K562 (cell line): ENCODE measurements at regions not wholly inside any gene's neighbourhood (a gene's known extent, or its start where the extent isn't known, plus 50 kb on each side); places are given as distances from the start of the nearest gene placed in this dataset.

Source experiments
- ATAC-seq: fragments of 200-7000 bp; cut with Tn5 transposase; 3 replicates; pipeline ENCODE4 v1.9.1; 2020; ENCODE audit warnings: moderate library complexity
- BruUV-seq: library from RNA; stranded (reverse); fragments of 400-500 nt; replicated peaks from 2 replicates; lab custom pipeline; 2021; lab: Mats Ljungman, UMichigan
- CTCF ChIA-PET: fragments of 300-600 bp; formaldehyde crosslinking; extraction: SDS; loops from one replicate; lab custom pipeline; 2021; ENCODE audit warnings: low intra/inter-chr PET ratio; lab: Yijun Ruan, JAX
- POLR2A ChIA-PET: fragments of 300-600, 350-650 bp; sonication (Branson Sonifier 250); formaldehyde crosslinking; extraction: SDS; loops from one replicate; lab custom pipeline; 2021; ENCODE audit warnings: antibody characterized with exemption, inconsistent platforms; lab: Yijun Ruan, JAX
- DNase-seq, 4 experiments: peaks; one replicate each; pipeline versions ENCODE4 v3.0.0 to v3.0.0-alpha.2; 2011 to 2018; ENCODE audit warnings: low spot score in 3 of 4, mixed read lengths in 3 of 4; ENCODE audit errors: extremely low read depth in 1 of 4
- FAIRE-seq: peaks from 2 replicates; lab custom pipeline; 2011; peaks lifted over from hg19 to GRCh38; lab: Jason Lieb, UNC
- H2AFZ ChIP-seq: 2 replicates; pipeline ENCODE4 v1.6.0; 2011; ENCODE audit warnings: low read depth, low read length, control low read depth, inconsistent platforms
- H3K27ac ChIP-seq: fragments of 200-600 bp; 3 replicates; pipeline ENCODE4 v1.8.0; 2011; ENCODE audit warnings: low read depth, mild to moderate bottlenecking, control low read depth, inconsistent platforms, low read length, moderate library complexity, mixed read lengths; ENCODE audit errors: extremely low read depth
- H3K27me3 ChIP-seq, 2 experiments: fragments of 300-600 bp in 1 of 2; 2 replicates in 1 of 2; 3 replicates in 1 of 2; pipeline versions ENCODE4 v1.6.0 to v1.8.0; 2011; ENCODE audit warnings: inconsistent platforms in 2 of 2, low read length in 2 of 2, mild to moderate bottlenecking in 1 of 2, mixed read lengths in 1 of 2, moderate library complexity in 1 of 2; ENCODE audit not compliant: control insufficient read depth in 2 of 2, insufficient read depth in 2 of 2
- H3K36me3 ChIP-seq: fragments of 300-600 bp; 3 replicates; pipeline ENCODE4 v1.8.0; 2011; ENCODE audit warnings: mild to moderate bottlenecking, low read length, inconsistent platforms; ENCODE audit not compliant: control insufficient read depth, insufficient read depth
- H3K4me1 ChIP-seq, 2 experiments: fragments of 200-600 bp in 1 of 2; replicated peaks in 1 of 2; 2 replicates in 1 of 2; 3 replicates in 1 of 2; pipeline versions ENCODE4 v1.5.1 to v1.8.0; 2011; ENCODE audit warnings: inconsistent platforms in 2 of 2, low read length in 2 of 2, mild to moderate bottlenecking in 1 of 2, mixed read lengths in 1 of 2, moderate library complexity in 1 of 2; ENCODE audit not compliant: control insufficient read depth in 2 of 2, insufficient read depth in 2 of 2
- H3K4me2 ChIP-seq: 2 replicates; pipeline ENCODE4 v1.6.1; 2011; ENCODE audit warnings: low read length, control low read depth, inconsistent platforms, mixed read lengths; ENCODE audit not compliant: insufficient read depth
- H3K4me3 ChIP-seq: fragments of 200-600 bp; sonication (generic), shearing (Covaris generic); 2 replicates; pipeline ENCODE4 v1.5.1; 2016; ENCODE audit warnings: control low read depth, inconsistent platforms
- H3K79me2 ChIP-seq: fragments of 200-600 bp; 3 replicates; pipeline ENCODE4 v1.8.0; 2011; ENCODE audit warnings: low read length, inconsistent platforms; ENCODE audit not compliant: control insufficient read depth, insufficient read depth
- H3K9ac ChIP-seq, 2 experiments: 2 replicates each; pipeline versions ENCODE4 v1.6.0 to v1.6.1; 2011; ENCODE audit warnings: low read depth in 2 of 2, low read length in 2 of 2, control low read depth in 1 of 2, inconsistent platforms in 1 of 2, mild to moderate bottlenecking in 1 of 2, mixed read lengths in 1 of 2; ENCODE audit not compliant: insufficient read depth in 1 of 2
- H3K9me1 ChIP-seq: one replicate; pipeline ENCODE4 v1.6.0; 2011; ENCODE audit warnings: inconsistent platforms, mild to moderate bottlenecking, low read length, moderate library complexity; ENCODE audit not compliant: control insufficient read depth, insufficient read depth
- H3K9me3 ChIP-seq: replicated peaks from 2 replicates; pipeline ENCODE4 v1.5.1; 2011; ENCODE audit warnings: low read depth, low read length, inconsistent platforms; ENCODE audit not compliant: control insufficient read depth, insufficient read depth
- H4K20me1 ChIP-seq: replicated peaks from 2 replicates; pipeline ENCODE4 v1.6.1; 2011; ENCODE audit warnings: low read length, inconsistent platforms, mixed read lengths; ENCODE audit not compliant: control insufficient read depth, insufficient read depth
- CREM ChIP-seq: IDR thresholded peaks from 2 replicates; pipeline ENCODE4 v1.6.1; 2014; ENCODE audit warnings: antibody characterized with exemption, low read depth
- GABPA ChIP-seq: fragments of 200-800 bp; sonication (Bioruptor generic); conservative IDR thresholded peaks from 2 replicates; pipeline ENCODE4 v1.6.1; 2016; ENCODE audit warnings: low read depth, missing genetic modification characterization, missing compliant biosample characterization
- HNRNPLL ChIP-seq: fragments of 200-400 bp; formaldehyde crosslinking; IDR thresholded peaks from 2 replicates; pipeline ENCODE4 v1.6.1; 2017; ENCODE audit warnings: low read length, low read depth, mild to moderate bottlenecking; ENCODE audit not compliant: poor library complexity, severe bottlenecking
- MAFK ChIP-seq: IDR thresholded peaks from 2 replicates; pipeline ENCODE4 v1.6.1; 2011; ENCODE audit warnings: low read length, improper control_type of control experiment
- MYBL2 ChIP-seq, 2 experiments: fragments of 450-650 bp in 1 of 2; sonication (generic) in 1 of 2; formaldehyde crosslinking in 1 of 2; IDR thresholded peaks; 2 replicates each; pipeline versions ENCODE4 v1.6.1 to v1.8.1; 2017 to 2022; ENCODE audit warnings: borderline replicate concordance in 1 of 2, inconsistent platforms in 1 of 2, low read depth in 1 of 2, mild to moderate bottlenecking in 1 of 2, missing genetic modification reagents in 1 of 2, moderate library complexity in 1 of 2
- ZNF212 ChIP-seq: fragments of 450-650 bp; formaldehyde crosslinking; IDR thresholded peaks from 2 replicates; pipeline ENCODE4 v1.4.0; 2020; ENCODE audit warnings: mild to moderate bottlenecking
- ZNF324 ChIP-seq: fragments of 250-450 bp; sonication (Bioruptor Pico); IDR thresholded peaks from 2 replicates; pipeline ENCODE4 v1.4.0; 2020; ENCODE audit warnings: mild to moderate bottlenecking
- WGBS: fragments of 100-300 bp; shearing (Covaris generic); methylation state at CpG from one replicate; pipeline ENCODE4 v1.1.6; 2016; ENCODE audit warnings: low coverage, mixed read lengths; ENCODE audit not compliant: insufficient coverage; ENCODE audit errors: missing lambda C conversion rate; 5-methylcytosine and 5-hydroxymethylcytosine counted together
- in situ Hi-C: fragments of 300-500 bp; cut with MboI; formaldehyde crosslinking; loops from 4 replicates; pipeline ENCODE4 v1.15.0; 2018; ENCODE audit warnings: inconsistent platforms, mixed read lengths
- intact Hi-C: fragments of 100-400 bp; cut with micrococcal nuclease; formaldehyde crosslinking; loops from 2 replicates; pipeline ENCODE4 v1.14.2; 2022
- TF ChIP-seq, protein P1 (sequence below): sonication (generic); formaldehyde crosslinking; IDR thresholded peaks from 2 replicates; pipeline ENCODE4 v1.8.0; 2022; ENCODE audit warnings: mild to moderate bottlenecking, missing genetic modification reagents

DNA sequence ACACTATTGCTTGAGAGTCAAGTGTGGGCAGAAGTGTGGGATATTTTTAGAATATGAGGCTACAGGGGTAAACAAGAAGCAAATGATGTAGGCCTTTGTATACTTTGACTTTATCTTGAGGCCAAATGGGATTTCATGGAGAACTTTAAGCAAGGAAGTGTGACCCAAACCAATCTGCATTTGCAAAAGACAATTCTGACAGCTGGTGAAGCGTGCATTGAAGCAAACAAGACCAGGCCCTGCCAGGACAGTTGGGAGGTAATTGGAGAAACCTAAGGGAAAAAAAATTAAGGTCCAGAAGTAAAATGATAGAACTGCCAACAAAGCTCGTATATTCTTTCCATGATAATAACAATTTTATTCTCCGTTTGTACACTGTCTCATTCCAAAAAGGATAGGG lies 168.3 kb downstream of the TM2D1 start (continued):
- TF ChIP-seq, protein P1, sequence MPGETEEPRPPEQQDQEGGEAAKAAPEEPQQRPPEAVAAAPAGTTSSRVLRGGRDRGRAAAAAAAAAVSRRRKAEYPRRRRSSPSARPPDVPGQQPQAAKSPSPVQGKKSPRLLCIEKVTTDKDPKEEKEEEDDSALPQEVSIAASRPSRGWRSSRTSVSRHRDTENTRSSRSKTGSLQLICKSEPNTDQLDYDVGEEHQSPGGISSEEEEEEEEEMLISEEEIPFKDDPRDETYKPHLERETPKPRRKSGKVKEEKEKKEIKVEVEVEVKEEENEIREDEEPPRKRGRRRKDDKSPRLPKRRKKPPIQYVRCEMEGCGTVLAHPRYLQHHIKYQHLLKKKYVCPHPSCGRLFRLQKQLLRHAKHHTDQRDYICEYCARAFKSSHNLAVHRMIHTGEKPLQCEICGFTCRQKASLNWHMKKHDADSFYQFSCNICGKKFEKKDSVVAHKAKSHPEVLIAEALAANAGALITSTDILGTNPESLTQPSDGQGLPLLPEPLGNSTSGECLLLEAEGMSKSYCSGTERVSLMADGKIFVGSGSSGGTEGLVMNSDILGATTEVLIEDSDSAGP, result no peak
- no peak for TF ChIP-seq ZNF324 (CRISPR knock-in tag)
- TF ChIP-seq, all 486 proteins: peak for 0

DNA sequence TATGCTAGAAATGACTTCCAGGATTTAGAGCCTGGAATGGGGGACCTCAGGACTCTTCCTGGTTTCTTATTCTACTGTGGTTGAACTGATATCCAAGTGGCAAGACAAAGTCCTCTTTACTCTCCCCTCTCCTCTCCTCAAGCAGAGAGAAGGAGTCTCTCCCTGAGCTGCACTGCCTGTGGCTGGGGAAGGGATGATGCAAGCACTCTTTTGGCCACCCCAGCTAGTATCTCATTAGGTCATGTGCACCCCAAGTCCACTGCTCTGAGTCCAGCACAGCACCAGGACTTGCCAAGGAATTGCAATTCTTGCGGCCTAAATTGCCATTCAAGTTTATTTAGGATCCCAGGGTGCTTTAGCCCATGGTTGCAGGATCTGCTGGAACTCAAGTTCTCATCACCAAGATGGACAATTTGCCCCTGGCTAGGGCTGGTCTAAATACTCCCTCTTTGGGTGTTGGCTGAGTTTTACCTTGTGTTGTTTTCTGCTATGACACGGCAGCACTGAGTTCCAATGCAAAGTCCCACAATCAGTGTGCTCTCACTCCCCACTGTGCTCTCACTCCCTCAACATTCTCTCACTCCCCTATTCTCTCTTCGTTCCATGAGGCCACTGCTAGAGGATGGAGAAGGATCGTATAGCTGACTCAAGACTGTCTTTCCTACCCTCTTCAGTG lies 172.2 kb downstream of the TM2D1 start:
- H3K9me1 ChIP-seq, result no peaks in the 10 kb centered on the region
- H3K79me2 ChIP-seq, result no peaks in the 10 kb centered on the region
- CTCF ChIA-PET, result no interaction called here
- no peak overlapping the region for H2AFZ ChIP-seq
- no peak for ATAC-seq
- H3K36me3 ChIP-seq, result no peaks in the 10 kb centered on the region
- no peak overlapping the region for H3K4me2 ChIP-seq
- H4K20me1 ChIP-seq, result no peaks in the 10 kb centered on the region
- no peak overlapping the region for H3K4me3 ChIP-seq
- H3K9ac ChIP-seq, result no peak overlapping the region
- TF ChIP-seq MYBL2 (IDR thresholded peaks at IDR 0.05; ENCODE audit: low read depth) (no peak), MYBL2 (CRISPR knock-in tag; IDR thresholded peaks at IDR 0.05; ENCODE audit: borderline replicate concordance) (no peak), ZNF212 (CRISPR knock-in tag) (no peak), MAFK (no peak), CREM (no peak), HNRNPLL (no peak), GABPA (tag) (no peak)
- no peak overlapping the region for H3K27ac ChIP-seq
- FAIRE-seq, result no peak
- H3K9me3 ChIP-seq, result peaks cover 2% of the 10 kb centered on the region; the same call in 1 of the 2 replicates
- H3K27me3 ChIP-seq, result no peaks in the 10 kb centered on the region
- intact Hi-C loops (no loop called here), in situ Hi-C loops (no loop called here)
- no TSS peak for BruUV-seq
- no peak for DNase-seq
- POLR2A ChIA-PET, result no interaction called here
- H3K4me1 ChIP-seq, result no peaks in the 10 kb centered on the region
- WGBS, result 0% methylated on average over 4 of the region's 4 CpGs
